HEK293T (cell line): ENCODE measurements at regions not wholly inside any gene's neighbourhood (a gene's known extent, or its start where the extent isn't known, plus 50 kb on each side); places are given as distances from the start of the nearest gene placed in this dataset.
"Not testable (repeated sequence)": the region's sequence is repeated elsewhere in the genome, so short reads cannot be mapped to it uniquely, and the experiment has no call there.

Source experiments
- BHLHE40 ChIP-seq: fragments of 450-650 bp; IDR thresholded peaks from 2 replicates; pipeline ENCODE4 v1.6.1; 2016; ENCODE audit warnings: mild to moderate bottlenecking, moderate library complexity, borderline replicate concordance
- FOXK2 ChIP-seq: fragments of 450-650 bp; IDR thresholded peaks from 2 replicates; pipeline ENCODE4 v1.6.1; 2016; ENCODE audit warnings: mild to moderate bottlenecking
- FOXM1 ChIP-seq: fragments of 450-650 bp; IDR thresholded peaks from 2 replicates; pipeline ENCODE4 v1.6.1; 2017; ENCODE audit warnings: mild to moderate bottlenecking, borderline replicate concordance
- LEF1 ChIP-seq: fragments of 450-650 bp; IDR thresholded peaks from 2 replicates; pipeline ENCODE4 v1.6.1; 2017; ENCODE audit warnings: mild to moderate bottlenecking, borderline replicate concordance
- PKNOX1 ChIP-seq: fragments of 450-650 bp; IDR thresholded peaks from 2 replicates; pipeline ENCODE4 v1.6.1; 2016
- SP1 ChIP-seq: fragments of 450-650 bp; IDR thresholded peaks from 2 replicates; pipeline ENCODE4 v1.6.1; 2017
- SUZ12 ChIP-seq: fragments of 450-650 bp; IDR thresholded peaks from 2 replicates; pipeline ENCODE4 v1.6.1; 2016; ENCODE audit warnings: mild to moderate bottlenecking
- TARDBP ChIP-seq: fragments of 450-650 bp; IDR thresholded peaks from 2 replicates; pipeline ENCODE4 v1.6.1; 2016

DNA sequence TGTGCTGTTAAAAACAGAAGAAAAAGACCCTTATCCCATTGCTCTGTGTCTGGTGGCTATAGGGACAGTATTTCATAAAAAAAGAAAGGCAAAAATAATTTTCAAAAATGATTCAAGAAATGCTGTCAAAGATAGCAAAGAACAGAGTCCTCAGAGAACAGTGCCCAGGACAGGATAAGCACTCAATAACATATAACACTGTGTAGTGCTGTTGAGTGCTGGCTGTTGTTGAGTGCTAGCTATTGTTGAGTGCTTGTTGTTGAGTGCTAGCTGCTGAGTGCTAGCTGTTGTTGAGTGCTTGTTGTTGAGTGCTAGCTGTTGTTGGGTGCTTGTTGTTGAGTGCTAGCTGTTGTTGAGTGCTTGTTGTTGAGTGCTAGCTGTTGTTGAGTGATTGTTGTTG, 94.5 kb upstream of the PLGLB2 start:
- not testable (repeated sequence) for TF ChIP-seq FOXK2, FOXM1, SUZ12, LEF1, PKNOX1, SP1, TARDBP, BHLHE40
